SK-N-SH treated with all-trans-retinoic acid at 6 μM for 48 hours (cell line): ENCODE measurements at regions not wholly inside any gene's neighbourhood (a gene's known extent, or its start where the extent isn't known, plus 50 kb on each side); places are given as distances from the start of the nearest gene placed in this dataset.

ENCODE experiments used
- ATAC-seq: fragments of 200-7000 bp; cut with Tn5 transposase; 3 replicates; pipeline ENCODE4 v1.9.1; 2020; ENCODE audit warnings: mild to moderate bottlenecking, moderate library complexity
- ARNTL ChIP-seq: fragments of 450-650 bp; formaldehyde crosslinking; IDR thresholded peaks from 2 replicates; pipeline ENCODE4 v1.5.0; 2020; ENCODE audit warnings: low read depth, mild to moderate bottlenecking, moderate library complexity, borderline replicate concordance
- BACH2 ChIP-seq: fragments of 250-450 bp; sonication (Bioruptor Pico); IDR thresholded peaks from 2 replicates; pipeline ENCODE4 v1.9.0; 2021; ENCODE audit warnings: mild to moderate bottlenecking, borderline replicate concordance
- CREB5 ChIP-seq: fragments of 250-450 bp; sonication (Bioruptor Pico); IDR thresholded peaks from 2 replicates; pipeline ENCODE4 v1.5.1; 2020; ENCODE audit warnings: low read depth, mild to moderate bottlenecking, moderate library complexity
- CSDC2 ChIP-seq: fragments of 250-450 bp; sonication (Bioruptor Pico); IDR thresholded peaks from 2 replicates; pipeline ENCODE4 v1.5.0; 2020; ENCODE audit warnings: mild to moderate bottlenecking, moderate library complexity
- CSRNP3 ChIP-seq: fragments of 250-450 bp; sonication (Bioruptor Pico); IDR thresholded peaks from 2 replicates; pipeline ENCODE4 v1.5.1; 2021; ENCODE audit warnings: mild to moderate bottlenecking, moderate library complexity
- ESRRG ChIP-seq: fragments of 250-450 bp; sonication (Bioruptor Pico); IDR thresholded peaks from 2 replicates; pipeline ENCODE4 v1.6.1; 2021; ENCODE audit warnings: mild to moderate bottlenecking
- GLIS3 ChIP-seq: fragments of 250-450 bp; sonication (Bioruptor Pico); IDR thresholded peaks from 2 replicates; pipeline ENCODE4 v1.5.0; 2020; ENCODE audit warnings: mild to moderate bottlenecking, moderate library complexity
- ISL1 ChIP-seq: fragments of 250-450 bp; sonication (Bioruptor Pico); IDR thresholded peaks from 2 replicates; pipeline ENCODE4 v2.1.2; 2022; ENCODE audit warnings: mild to moderate bottlenecking, moderate library complexity
- OSR1 ChIP-seq: fragments of 250-450 bp; sonication (Bioruptor Pico); IDR thresholded peaks from 2 replicates; pipeline ENCODE4 v1.8.0; 2022; ENCODE audit warnings: moderate library complexity, mild to moderate bottlenecking, inconsistent platforms
- POU6F1 ChIP-seq: fragments of 250-450 bp; sonication (Bioruptor Pico); IDR thresholded peaks from 2 replicates; pipeline ENCODE4 v1.8.0; 2021; ENCODE audit warnings: low read depth, mild to moderate bottlenecking, moderate library complexity, borderline replicate concordance
- PPARA ChIP-seq: fragments of 250-450 bp; sonication (Bioruptor Pico); IDR thresholded peaks from 2 replicates; pipeline ENCODE4 v1.5.0; 2020; ENCODE audit warnings: mild to moderate bottlenecking, borderline replicate concordance
- RARB ChIP-seq: fragments of 250-450 bp; sonication (Bioruptor Pico); IDR thresholded peaks from 2 replicates; pipeline ENCODE4 v1.8.0; 2021; ENCODE audit warnings: mild to moderate bottlenecking, moderate library complexity
- SNAI2 ChIP-seq: fragments of 250-450 bp; sonication (Bioruptor Pico); IDR thresholded peaks from 2 replicates; pipeline ENCODE4 v1.5.0; 2020; ENCODE audit warnings: mild to moderate bottlenecking, moderate library complexity
- TCF4 ChIP-seq: fragments of 250-450 bp; sonication (Bioruptor Pico); IDR thresholded peaks from 2 replicates; pipeline ENCODE4 v1.8.0; 2021; ENCODE audit warnings: mild to moderate bottlenecking, moderate library complexity, borderline replicate concordance
- TOX ChIP-seq: fragments of 250-450 bp; sonication (Bioruptor Pico); IDR thresholded peaks from 2 replicates; pipeline ENCODE4 v1.8.0; 2021; ENCODE audit warnings: mild to moderate bottlenecking, moderate library complexity, borderline replicate concordance
- ZC3H10 ChIP-seq: fragments of 250-450 bp; sonication (Bioruptor Pico); IDR thresholded peaks from 2 replicates; pipeline ENCODE4 v1.5.1; 2021; ENCODE audit warnings: mild to moderate bottlenecking, moderate library complexity
- ZFP3 ChIP-seq: fragments of 250-450 bp; sonication (Bioruptor Pico); IDR thresholded peaks from 2 replicates; pipeline ENCODE4 v1.5.0; 2020; ENCODE audit warnings: mild to moderate bottlenecking, moderate library complexity
- ZFP30 ChIP-seq: fragments of 450-650 bp; formaldehyde crosslinking; IDR thresholded peaks from 2 replicates; pipeline ENCODE4 v1.5.0; 2022; ENCODE audit warnings: mild to moderate bottlenecking, moderate library complexity
- ZNF565 ChIP-seq: fragments of 450-650 bp; formaldehyde crosslinking; conservative IDR thresholded peaks from 2 replicates; pipeline ENCODE4 v1.5.0; 2020; ENCODE audit warnings: low read depth, mild to moderate bottlenecking, moderate library complexity
- ZNF70 ChIP-seq: fragments of 450-650 bp; formaldehyde crosslinking; IDR thresholded peaks from 2 replicates; pipeline ENCODE4 v1.5.0; 2020; ENCODE audit warnings: mild to moderate bottlenecking, moderate library complexity
- ZNF8 ChIP-seq: fragments of 450-650 bp; formaldehyde crosslinking; IDR thresholded peaks from 2 replicates; pipeline ENCODE4 v1.5.0; 2020; ENCODE audit warnings: mild to moderate bottlenecking, moderate library complexity
- TF ChIP-seq, protein P1 (sequence below): fragments of 250-450 bp; sonication (Bioruptor Pico); IDR thresholded peaks from 2 replicates; pipeline ENCODE4 v1.5.0; 2020; ENCODE audit warnings: mild to moderate bottlenecking, moderate library complexity
- TF ChIP-seq, protein P2 (sequence below): fragments of 250-450 bp; sonication (Bioruptor Pico); IDR thresholded peaks from 2 replicates; pipeline ENCODE4 v1.8.0; 2020; ENCODE audit warnings: mild to moderate bottlenecking, moderate library complexity, borderline replicate concordance

DNA sequence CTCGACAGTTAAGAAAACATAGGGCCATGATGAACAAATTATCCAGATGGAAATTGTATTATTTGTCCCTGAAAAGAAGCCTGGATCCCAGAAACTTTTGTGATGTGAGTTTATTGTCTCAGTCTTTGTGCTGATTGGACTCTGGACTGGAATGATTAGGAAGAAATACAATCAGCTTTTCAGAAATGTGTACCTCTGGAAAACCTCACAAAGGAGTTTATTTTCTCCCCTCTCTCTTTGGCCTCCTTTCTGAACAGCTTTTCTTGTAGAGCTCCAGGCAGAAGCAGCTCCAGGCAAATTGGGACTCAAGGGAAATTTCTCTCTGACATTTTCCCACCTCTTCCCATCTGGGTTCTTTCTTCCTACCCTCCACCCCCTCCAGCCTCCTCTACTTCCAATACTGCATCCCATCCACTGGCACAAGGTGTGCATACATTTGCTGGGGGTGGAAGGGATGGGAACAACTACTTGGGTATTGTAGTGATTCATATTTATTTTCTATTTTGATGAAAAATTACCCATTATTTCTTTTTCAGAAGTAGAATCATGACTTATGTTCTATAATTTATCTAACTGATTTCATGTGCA lies 119.7 kb downstream of the CD47 start:
- TF ChIP-seq OSR1 (CRISPR knock-in tag) = no peak
- no peak for TF ChIP-seq ZC3H10
- no peak for TF ChIP-seq TOX (CRISPR knock-in tag)
- TF ChIP-seq POU6F1 (CRISPR knock-in tag) = no peak
- no peak for TF ChIP-seq BACH2 (CRISPR knock-in tag)
- no peak for TF ChIP-seq CSDC2 (CRISPR knock-in tag)
- no peak for TF ChIP-seq ESRRG (CRISPR knock-in tag)
- TF ChIP-seq ZFP3 (CRISPR knock-in tag) = no peak
- TF ChIP-seq SNAI2 (CRISPR knock-in tag) = no peak
- no peak for TF ChIP-seq ISL1
- no peak for TF ChIP-seq RARB (CRISPR knock-in tag)
- TF ChIP-seq PPARA = no peak
- TF ChIP-seq ZNF8 = no peak
- TF ChIP-seq CREB5 (CRISPR knock-in tag) = no peak
- no peak for TF ChIP-seq ARNTL
- TF ChIP-seq ZFP30 = no peak
- TF ChIP-seq TCF4 (CRISPR knock-in tag) = no peak
- TF ChIP-seq, protein P1, sequence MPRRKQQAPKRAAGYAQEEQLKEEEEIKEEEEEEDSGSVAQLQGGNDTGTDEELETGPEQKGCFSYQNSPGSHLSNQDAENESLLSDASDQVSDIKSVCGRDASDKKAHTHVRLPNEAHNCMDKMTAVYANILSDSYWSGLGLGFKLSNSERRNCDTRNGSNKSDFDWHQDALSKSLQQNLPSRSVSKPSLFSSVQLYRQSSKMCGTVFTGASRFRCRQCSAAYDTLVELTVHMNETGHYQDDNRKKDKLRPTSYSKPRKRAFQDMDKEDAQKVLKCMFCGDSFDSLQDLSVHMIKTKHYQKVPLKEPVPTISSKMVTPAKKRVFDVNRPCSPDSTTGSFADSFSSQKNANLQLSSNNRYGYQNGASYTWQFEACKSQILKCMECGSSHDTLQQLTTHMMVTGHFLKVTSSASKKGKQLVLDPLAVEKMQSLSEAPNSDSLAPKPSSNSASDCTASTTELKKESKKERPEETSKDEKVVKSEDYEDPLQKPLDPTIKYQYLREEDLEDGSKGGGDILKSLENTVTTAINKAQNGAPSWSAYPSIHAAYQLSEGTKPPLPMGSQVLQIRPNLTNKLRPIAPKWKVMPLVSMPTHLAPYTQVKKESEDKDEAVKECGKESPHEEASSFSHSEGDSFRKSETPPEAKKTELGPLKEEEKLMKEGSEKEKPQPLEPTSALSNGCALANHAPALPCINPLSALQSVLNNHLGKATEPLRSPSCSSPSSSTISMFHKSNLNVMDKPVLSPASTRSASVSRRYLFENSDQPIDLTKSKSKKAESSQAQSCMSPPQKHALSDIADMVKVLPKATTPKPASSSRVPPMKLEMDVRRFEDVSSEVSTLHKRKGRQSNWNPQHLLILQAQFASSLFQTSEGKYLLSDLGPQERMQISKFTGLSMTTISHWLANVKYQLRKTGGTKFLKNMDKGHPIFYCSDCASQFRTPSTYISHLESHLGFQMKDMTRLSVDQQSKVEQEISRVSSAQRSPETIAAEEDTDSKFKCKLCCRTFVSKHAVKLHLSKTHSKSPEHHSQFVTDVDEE (CRISPR knock-in tag) = no peak
- no peak for TF ChIP-seq GLIS3 (CRISPR knock-in tag)
- TF ChIP-seq, all 23 proteins: peak for 0
- ATAC-seq = no peak

DNA sequence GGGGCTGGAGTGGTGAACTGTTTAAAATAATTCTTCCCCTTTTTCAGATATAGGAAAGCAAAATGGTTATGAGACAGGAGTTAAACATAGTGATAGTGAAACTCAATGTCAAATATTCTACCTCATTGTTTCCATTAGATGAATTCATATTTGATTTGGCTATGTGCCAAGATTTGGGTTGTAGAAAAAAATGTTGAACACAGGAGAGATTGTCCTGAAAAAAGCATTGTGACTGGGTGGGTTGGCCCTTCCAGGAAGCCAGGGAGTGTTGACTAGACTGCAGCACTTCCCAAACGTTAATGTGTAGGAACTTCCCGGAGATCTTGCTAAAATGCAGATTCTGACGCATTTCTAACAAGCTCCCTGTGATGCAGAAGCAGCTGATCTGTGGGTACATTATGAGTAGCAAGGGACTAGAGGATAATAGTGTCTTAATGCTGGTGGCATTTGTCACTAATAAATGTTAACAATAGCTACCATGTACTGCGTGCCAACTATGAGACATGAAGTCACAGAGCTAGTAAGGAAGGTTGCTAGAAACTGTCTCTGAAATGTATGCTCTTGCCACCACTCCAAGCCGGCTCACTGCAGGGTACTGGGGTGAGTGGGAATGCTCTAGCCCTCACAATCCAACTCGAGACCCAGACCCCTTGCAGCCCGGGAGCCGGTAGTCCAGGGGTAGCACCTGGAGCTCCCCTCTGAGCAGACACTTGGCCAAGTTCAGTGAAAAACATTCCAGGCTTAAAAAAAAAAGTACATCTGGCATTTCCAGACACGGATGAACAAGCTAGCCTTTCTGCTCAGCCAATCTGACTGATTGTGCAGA lies 120.6 kb downstream of the CD47 start:
- peak; percentile 78 for ATAC-seq
- TF ChIP-seq, protein P1 (CRISPR knock-in tag) = no peak
- TF ChIP-seq OSR1 (CRISPR knock-in tag) = no peak
- no peak for TF ChIP-seq CSDC2 (CRISPR knock-in tag)
- 0 out of 2 replicates have a peak, but pooled peaks have one; percentile 29 for TF ChIP-seq TCF4 (CRISPR knock-in tag)
- TF ChIP-seq ARNTL = no peak
- peak; percentile 81 for TF ChIP-seq ZNF70 (CRISPR knock-in tag)
- peak; percentile 39; the same call in 1 of the 2 replicates for TF ChIP-seq ISL1
- TF ChIP-seq PPARA = no peak
- TF ChIP-seq ZNF8 = no peak
- no peak for TF ChIP-seq BACH2 (CRISPR knock-in tag)
- TF ChIP-seq, protein P2, sequence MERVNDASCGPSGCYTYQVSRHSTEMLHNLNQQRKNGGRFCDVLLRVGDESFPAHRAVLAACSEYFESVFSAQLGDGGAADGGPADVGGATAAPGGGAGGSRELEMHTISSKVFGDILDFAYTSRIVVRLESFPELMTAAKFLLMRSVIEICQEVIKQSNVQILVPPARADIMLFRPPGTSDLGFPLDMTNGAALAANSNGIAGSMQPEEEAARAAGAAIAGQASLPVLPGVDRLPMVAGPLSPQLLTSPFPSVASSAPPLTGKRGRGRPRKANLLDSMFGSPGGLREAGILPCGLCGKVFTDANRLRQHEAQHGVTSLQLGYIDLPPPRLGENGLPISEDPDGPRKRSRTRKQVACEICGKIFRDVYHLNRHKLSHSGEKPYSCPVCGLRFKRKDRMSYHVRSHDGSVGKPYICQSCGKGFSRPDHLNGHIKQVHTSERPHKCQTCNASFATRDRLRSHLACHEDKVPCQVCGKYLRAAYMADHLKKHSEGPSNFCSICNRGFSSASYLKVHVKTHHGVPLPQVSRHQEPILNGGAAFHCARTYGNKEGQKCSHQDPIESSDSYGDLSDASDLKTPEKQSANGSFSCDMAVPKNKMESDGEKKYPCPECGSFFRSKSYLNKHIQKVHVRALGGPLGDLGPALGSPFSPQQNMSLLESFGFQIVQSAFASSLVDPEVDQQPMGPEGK (CRISPR knock-in tag) = no peak
- no peak for TF ChIP-seq CSRNP3 (CRISPR knock-in tag)
- no peak for TF ChIP-seq TOX (CRISPR knock-in tag)
- TF ChIP-seq ZNF565 (CRISPR knock-in tag) = no peak
- no peak for TF ChIP-seq SNAI2 (CRISPR knock-in tag)
